CMK (cell line): ENCODE measurements at regions not wholly inside any gene's neighbourhood (a gene's known extent, or its start where the extent isn't known, plus 50 kb on each side); places are given as distances from the start of the nearest gene placed in this dataset.

Experiments
- DNase-seq: peaks from one replicate; pipeline ENCODE4 v3.0.0-alpha.2; 2010; ENCODE audit warnings: low read depth

- no peak for DNase-seq
Observed at GRCh38 chr18:46408334-46408987, 248.6 kb downstream of the LOXHD1 start.

GRCh38 chr18:46411191-46411828 lies 245.7 kb downstream of the LOXHD1 start:
- no peak for DNase-seq

GRCh38 chr18:46411867-46412690 lies 244.9 kb downstream of the LOXHD1 start:
- no peak for DNase-seq

GRCh38 chr18:46412916-46413315 lies 244.1 kb downstream of the LOXHD1 start:
- DNase-seq, result no peak

- no peak for DNase-seq
Observed at GRCh38 chr18:46413684-46414083, 243.3 kb downstream of the LOXHD1 start.

GRCh38 chr18:46414863-46415262 lies 242.2 kb downstream of the LOXHD1 start:
- DNase-seq, result no peak

- no peak for DNase-seq
Observed at GRCh38 chr18:46415532-46416252, 241.3 kb downstream of the LOXHD1 start.

GRCh38 chr18:46416706-46417638 lies 240.0 kb downstream of the LOXHD1 start:
- no peak for DNase-seq

- DNase-seq, result no peak
Observed at GRCh38 chr18:46418663-46419260, 238.3 kb downstream of the LOXHD1 start.

- DNase-seq, result no peak
Observed at GRCh38 chr18:46419391-46420141, 237.5 kb downstream of the LOXHD1 start.

- DNase-seq, result no peak
Observed at GRCh38 chr18:46421973-46422551, 235.0 kb downstream of the LOXHD1 start.

GRCh38 chr18:46422552-46423055 lies 234.4 kb downstream of the LOXHD1 start:
- DNase-seq, result no peak

GRCh38 chr18:46423226-46423805 lies 233.7 kb downstream of the LOXHD1 start:
- DNase-seq, result no peak

GRCh38 chr18:46424898-46425297 lies 232.1 kb downstream of the LOXHD1 start:
- DNase-seq, result no peak

- DNase-seq, result no peak
Observed at GRCh38 chr18:46425511-46425910, 231.5 kb downstream of the LOXHD1 start.

GRCh38 chr18:46426021-46426678 lies 230.9 kb downstream of the LOXHD1 start:
- DNase-seq, result no peak

GRCh38 chr18:46426679-46427047 lies 230.4 kb downstream of the LOXHD1 start:
- no peak for DNase-seq
